SK-N-SH treated with all-trans-retinoic acid at 6 μM for 48 hours (cell line): ENCODE measurements at regions not wholly inside any gene's neighbourhood (a gene's known extent, or its start where the extent isn't known, plus 50 kb on each side); places are given as distances from the start of the nearest gene placed in this dataset.

ENCODE experiments used
- ATAC-seq: fragments of 200-7000 bp; cut with Tn5 transposase; 3 replicates; pipeline ENCODE4 v1.9.1; 2020; ENCODE audit warnings: mild to moderate bottlenecking, moderate library complexity
- ARNTL ChIP-seq: fragments of 450-650 bp; formaldehyde crosslinking; IDR thresholded peaks from 2 replicates; pipeline ENCODE4 v1.5.0; 2020; ENCODE audit warnings: low read depth, mild to moderate bottlenecking, moderate library complexity, borderline replicate concordance
- BACH2 ChIP-seq: fragments of 250-450 bp; sonication (Bioruptor Pico); IDR thresholded peaks from 2 replicates; pipeline ENCODE4 v1.9.0; 2021; ENCODE audit warnings: mild to moderate bottlenecking, borderline replicate concordance
- CREB5 ChIP-seq: fragments of 250-450 bp; sonication (Bioruptor Pico); IDR thresholded peaks from 2 replicates; pipeline ENCODE4 v1.5.1; 2020; ENCODE audit warnings: low read depth, mild to moderate bottlenecking, moderate library complexity
- CSDC2 ChIP-seq: fragments of 250-450 bp; sonication (Bioruptor Pico); IDR thresholded peaks from 2 replicates; pipeline ENCODE4 v1.5.0; 2020; ENCODE audit warnings: mild to moderate bottlenecking, moderate library complexity
- CSRNP3 ChIP-seq: fragments of 250-450 bp; sonication (Bioruptor Pico); IDR thresholded peaks from 2 replicates; pipeline ENCODE4 v1.5.1; 2021; ENCODE audit warnings: mild to moderate bottlenecking, moderate library complexity
- ESRRG ChIP-seq: fragments of 250-450 bp; sonication (Bioruptor Pico); IDR thresholded peaks from 2 replicates; pipeline ENCODE4 v1.6.1; 2021; ENCODE audit warnings: mild to moderate bottlenecking
- GLIS3 ChIP-seq: fragments of 250-450 bp; sonication (Bioruptor Pico); IDR thresholded peaks from 2 replicates; pipeline ENCODE4 v1.5.0; 2020; ENCODE audit warnings: mild to moderate bottlenecking, moderate library complexity
- ISL1 ChIP-seq: fragments of 250-450 bp; sonication (Bioruptor Pico); IDR thresholded peaks from 2 replicates; pipeline ENCODE4 v2.1.2; 2022; ENCODE audit warnings: mild to moderate bottlenecking, moderate library complexity
- OSR1 ChIP-seq: fragments of 250-450 bp; sonication (Bioruptor Pico); IDR thresholded peaks from 2 replicates; pipeline ENCODE4 v1.8.0; 2022; ENCODE audit warnings: moderate library complexity, mild to moderate bottlenecking, inconsistent platforms
- PPARA ChIP-seq: fragments of 250-450 bp; sonication (Bioruptor Pico); IDR thresholded peaks from 2 replicates; pipeline ENCODE4 v1.5.0; 2020; ENCODE audit warnings: mild to moderate bottlenecking, borderline replicate concordance
- SNAI2 ChIP-seq: fragments of 250-450 bp; sonication (Bioruptor Pico); IDR thresholded peaks from 2 replicates; pipeline ENCODE4 v1.5.0; 2020; ENCODE audit warnings: mild to moderate bottlenecking, moderate library complexity
- TCF4 ChIP-seq: fragments of 250-450 bp; sonication (Bioruptor Pico); IDR thresholded peaks from 2 replicates; pipeline ENCODE4 v1.8.0; 2021; ENCODE audit warnings: mild to moderate bottlenecking, moderate library complexity, borderline replicate concordance
- TOX ChIP-seq: fragments of 250-450 bp; sonication (Bioruptor Pico); IDR thresholded peaks from 2 replicates; pipeline ENCODE4 v1.8.0; 2021; ENCODE audit warnings: mild to moderate bottlenecking, moderate library complexity, borderline replicate concordance
- TSHZ2 ChIP-seq: fragments of 250-450 bp; sonication (Bioruptor Pico); IDR thresholded peaks from 2 replicates; pipeline ENCODE4 v1.5.0; 2020; ENCODE audit warnings: mild to moderate bottlenecking, moderate library complexity
- ZC3H10 ChIP-seq: fragments of 250-450 bp; sonication (Bioruptor Pico); IDR thresholded peaks from 2 replicates; pipeline ENCODE4 v1.5.1; 2021; ENCODE audit warnings: mild to moderate bottlenecking, moderate library complexity
- ZFP3 ChIP-seq: fragments of 250-450 bp; sonication (Bioruptor Pico); IDR thresholded peaks from 2 replicates; pipeline ENCODE4 v1.5.0; 2020; ENCODE audit warnings: mild to moderate bottlenecking, moderate library complexity
- ZFP30 ChIP-seq: fragments of 450-650 bp; formaldehyde crosslinking; IDR thresholded peaks from 2 replicates; pipeline ENCODE4 v1.5.0; 2022; ENCODE audit warnings: mild to moderate bottlenecking, moderate library complexity
- ZNF565 ChIP-seq: fragments of 450-650 bp; formaldehyde crosslinking; conservative IDR thresholded peaks from 2 replicates; pipeline ENCODE4 v1.5.0; 2020; ENCODE audit warnings: low read depth, mild to moderate bottlenecking, moderate library complexity
- ZNF70 ChIP-seq: fragments of 450-650 bp; formaldehyde crosslinking; IDR thresholded peaks from 2 replicates; pipeline ENCODE4 v1.5.0; 2020; ENCODE audit warnings: mild to moderate bottlenecking, moderate library complexity
- ZNF8 ChIP-seq: fragments of 450-650 bp; formaldehyde crosslinking; IDR thresholded peaks from 2 replicates; pipeline ENCODE4 v1.5.0; 2020; ENCODE audit warnings: mild to moderate bottlenecking, moderate library complexity
- TF ChIP-seq, protein P1 (sequence below): fragments of 250-450 bp; sonication (Bioruptor Pico); IDR thresholded peaks from 2 replicates; pipeline ENCODE4 v1.8.0; 2021; ENCODE audit warnings: low read depth, mild to moderate bottlenecking, moderate library complexity, borderline replicate concordance
- TF ChIP-seq, protein P2 (sequence below): fragments of 250-450 bp; sonication (Bioruptor Pico); IDR thresholded peaks from 2 replicates; pipeline ENCODE4 v1.8.0; 2020; ENCODE audit warnings: mild to moderate bottlenecking, moderate library complexity, borderline replicate concordance

GRCh38 chr9:19675492-19675891 is 113.3 kb downstream of the SLC24A2 start:
- no peak for ATAC-seq
- TF ChIP-seq ESRRG (no peak), ZC3H10 (CRISPR knock-in tag) (no peak), GLIS3 (CRISPR knock-in tag) (no peak), ZNF70 (CRISPR knock-in tag) (no peak), TSHZ2 (CRISPR knock-in tag) (no peak), ZNF8 (no peak), TOX (no peak), CSRNP3 (no peak), OSR1 (CRISPR knock-in tag) (no peak), ZNF565 (CRISPR knock-in tag) (no peak), ARNTL (no peak), ISL1 (CRISPR knock-in tag) (no peak), ZFP30 (no peak)
- TF ChIP-seq, protein P1, sequence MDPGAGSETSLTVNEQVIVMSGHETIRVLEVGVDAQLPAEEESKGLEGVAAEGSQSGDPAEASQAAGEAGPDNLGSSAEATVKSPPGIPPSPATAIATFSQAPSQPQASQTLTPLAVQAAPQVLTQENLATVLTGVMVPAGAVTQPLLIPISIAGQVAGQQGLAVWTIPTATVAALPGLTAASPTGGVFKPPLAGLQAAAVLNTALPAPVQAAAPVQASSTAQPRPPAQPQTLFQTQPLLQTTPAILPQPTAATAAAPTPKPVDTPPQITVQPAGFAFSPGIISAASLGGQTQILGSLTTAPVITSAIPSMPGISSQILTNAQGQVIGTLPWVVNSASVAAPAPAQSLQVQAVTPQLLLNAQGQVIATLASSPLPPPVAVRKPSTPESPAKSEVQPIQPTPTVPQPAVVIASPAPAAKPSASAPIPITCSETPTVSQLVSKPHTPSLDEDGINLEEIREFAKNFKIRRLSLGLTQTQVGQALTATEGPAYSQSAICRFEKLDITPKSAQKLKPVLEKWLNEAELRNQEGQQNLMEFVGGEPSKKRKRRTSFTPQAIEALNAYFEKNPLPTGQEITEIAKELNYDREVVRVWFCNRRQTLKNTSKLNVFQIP (CRISPR knock-in tag) = no peak
- TF ChIP-seq, protein P2, sequence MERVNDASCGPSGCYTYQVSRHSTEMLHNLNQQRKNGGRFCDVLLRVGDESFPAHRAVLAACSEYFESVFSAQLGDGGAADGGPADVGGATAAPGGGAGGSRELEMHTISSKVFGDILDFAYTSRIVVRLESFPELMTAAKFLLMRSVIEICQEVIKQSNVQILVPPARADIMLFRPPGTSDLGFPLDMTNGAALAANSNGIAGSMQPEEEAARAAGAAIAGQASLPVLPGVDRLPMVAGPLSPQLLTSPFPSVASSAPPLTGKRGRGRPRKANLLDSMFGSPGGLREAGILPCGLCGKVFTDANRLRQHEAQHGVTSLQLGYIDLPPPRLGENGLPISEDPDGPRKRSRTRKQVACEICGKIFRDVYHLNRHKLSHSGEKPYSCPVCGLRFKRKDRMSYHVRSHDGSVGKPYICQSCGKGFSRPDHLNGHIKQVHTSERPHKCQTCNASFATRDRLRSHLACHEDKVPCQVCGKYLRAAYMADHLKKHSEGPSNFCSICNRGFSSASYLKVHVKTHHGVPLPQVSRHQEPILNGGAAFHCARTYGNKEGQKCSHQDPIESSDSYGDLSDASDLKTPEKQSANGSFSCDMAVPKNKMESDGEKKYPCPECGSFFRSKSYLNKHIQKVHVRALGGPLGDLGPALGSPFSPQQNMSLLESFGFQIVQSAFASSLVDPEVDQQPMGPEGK (CRISPR knock-in tag) = no peak

GRCh38 chr9:19666575-19666974 is 122.3 kb downstream of the SLC24A2 start:
- TF ChIP-seq CSDC2 (no peak), ARNTL (no peak), SNAI2 (CRISPR knock-in tag) (no peak), ZNF70 (CRISPR knock-in tag) (no peak), PPARA (CRISPR knock-in tag) (no peak), CREB5 (no peak), OSR1 (CRISPR knock-in tag) (no peak), ZFP30 (no peak), ZFP3 (CRISPR knock-in tag) (no peak), BACH2 (CRISPR knock-in tag) (no peak), TCF4 (CRISPR knock-in tag) (no peak)
- TF ChIP-seq, protein P1 (CRISPR knock-in tag) = no peak
- TF ChIP-seq, all 23 proteins: peak for 0
- no peak for ATAC-seq
